ENCODE measurements at regions not wholly inside any gene's neighbourhood (a gene's known extent, or its start where the extent isn't known, plus 50 kb on each side); places are given as distances from the start of the nearest gene placed in this dataset.

DNA sequence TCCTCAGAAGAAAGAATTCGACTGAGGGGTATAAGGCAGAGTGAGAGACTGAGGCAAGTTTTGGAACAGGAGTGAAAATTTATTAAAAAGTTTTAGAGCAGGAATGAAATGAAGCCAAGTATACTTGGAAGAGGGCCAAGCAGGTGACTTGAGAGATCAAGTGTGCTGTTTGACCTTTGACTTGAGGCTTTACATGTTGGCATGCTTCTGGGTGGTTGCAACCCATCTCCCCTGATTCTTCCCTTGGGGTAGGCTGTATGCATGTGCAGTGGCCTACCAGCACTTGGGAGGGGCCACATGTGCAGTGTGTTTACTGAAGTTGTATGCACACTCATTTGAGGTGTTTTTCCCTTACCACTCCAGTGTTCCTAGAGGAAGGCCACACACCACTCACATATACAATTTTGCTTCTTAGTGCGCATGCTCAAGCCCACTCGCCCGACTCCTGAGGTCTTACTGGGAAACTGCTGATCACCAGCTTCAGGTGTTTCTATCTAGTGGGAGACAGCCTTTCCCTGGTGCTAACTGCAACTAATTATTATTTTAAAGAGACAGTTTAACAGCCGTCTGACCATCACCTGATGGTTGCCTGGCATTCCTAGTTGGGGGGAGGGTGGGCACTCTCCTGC is 61.5 kb upstream of the CADPS start:
- peaks cover 0 to 5% (median 0%) of the 10 kb centered on the region in 4 donors for H3K9me3 ChIP-seq (ENCODE audit: control insufficient read depth in 4 of 4, insufficient read depth in 3 of 4, low read length in 3 of 4)
- DNase-seq (no peak), ATAC-seq (ENCODE audit: insufficient read depth, low FRiP score) (no peak)
- H3K9ac ChIP-seq (ENCODE audit: insufficient read depth in 1 of 2, low read length in 2 of 2): no peak overlapping the region
- no peaks in the 10 kb centered on the region for H3K4me1 ChIP-seq (ENCODE audit: control insufficient read depth in 5 of 5, insufficient read depth in 5 of 5, low read length in 5 of 5)
- H3K27me3 ChIP-seq (ENCODE audit: control insufficient read depth in 3 of 3, insufficient read depth in 3 of 3, low read length in 2 of 3): no peaks in the 10 kb centered on the region
- H3K36me3 ChIP-seq (ENCODE audit: control insufficient read depth in 4 of 4, insufficient read depth in 4 of 4, low read length in 4 of 4): no peaks in the 10 kb centered on the region
- no peak overlapping the region for H3K4me3 ChIP-seq
- 87 to 88% methylated on average over 5 of the region's 5 CpGs for WGBS, 2 donors
- TF ChIP-seq, protein P1, sequence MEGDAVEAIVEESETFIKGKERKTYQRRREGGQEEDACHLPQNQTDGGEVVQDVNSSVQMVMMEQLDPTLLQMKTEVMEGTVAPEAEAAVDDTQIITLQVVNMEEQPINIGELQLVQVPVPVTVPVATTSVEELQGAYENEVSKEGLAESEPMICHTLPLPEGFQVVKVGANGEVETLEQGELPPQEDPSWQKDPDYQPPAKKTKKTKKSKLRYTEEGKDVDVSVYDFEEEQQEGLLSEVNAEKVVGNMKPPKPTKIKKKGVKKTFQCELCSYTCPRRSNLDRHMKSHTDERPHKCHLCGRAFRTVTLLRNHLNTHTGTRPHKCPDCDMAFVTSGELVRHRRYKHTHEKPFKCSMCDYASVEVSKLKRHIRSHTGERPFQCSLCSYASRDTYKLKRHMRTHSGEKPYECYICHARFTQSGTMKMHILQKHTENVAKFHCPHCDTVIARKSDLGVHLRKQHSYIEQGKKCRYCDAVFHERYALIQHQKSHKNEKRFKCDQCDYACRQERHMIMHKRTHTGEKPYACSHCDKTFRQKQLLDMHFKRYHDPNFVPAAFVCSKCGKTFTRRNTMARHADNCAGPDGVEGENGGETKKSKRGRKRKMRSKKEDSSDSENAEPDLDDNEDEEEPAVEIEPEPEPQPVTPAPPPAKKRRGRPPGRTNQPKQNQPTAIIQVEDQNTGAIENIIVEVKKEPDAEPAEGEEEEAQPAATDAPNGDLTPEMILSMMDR (IDR thresholded peaks at IDR 0.05; ENCODE audit: control extremely low read depth, extremely low read depth): no peak
- H3K27ac ChIP-seq (ENCODE audit: low read depth in 1 of 2, low read length in 1 of 2): no peak overlapping the region

- no peak overlapping the region for H3K4me3 ChIP-seq
- H3K27ac ChIP-seq (ENCODE audit: low read depth in 1 of 2, low read length in 1 of 2): no peak overlapping the region
- TF ChIP-seq, protein P1 (IDR thresholded peaks at IDR 0.05; ENCODE audit: control extremely low read depth, extremely low read depth): no peak
- peaks cover 0 to 5% (median 0%) of the 10 kb centered on the region in 4 donors for H3K9me3 ChIP-seq (ENCODE audit: control insufficient read depth in 4 of 4, insufficient read depth in 3 of 4, low read length in 3 of 4)
- no peaks in the 10 kb centered on the region for H3K36me3 ChIP-seq (ENCODE audit: control insufficient read depth in 4 of 4, insufficient read depth in 4 of 4, low read length in 4 of 4)
- ATAC-seq (ENCODE audit: insufficient read depth, low FRiP score) (no peak), DNase-seq (no peak)
- 90 to 96% methylated on average over 2 of the region's 2 CpGs for WGBS, 2 donors
- H3K9ac ChIP-seq (ENCODE audit: insufficient read depth in 1 of 2, low read length in 2 of 2): no peak overlapping the region
- no peaks in the 10 kb centered on the region for H3K27me3 ChIP-seq (ENCODE audit: control insufficient read depth in 3 of 3, insufficient read depth in 3 of 3, low read length in 2 of 3)
- H3K4me1 ChIP-seq (ENCODE audit: control insufficient read depth in 5 of 5, insufficient read depth in 5 of 5, low read length in 5 of 5): no peaks in the 10 kb centered on the region
These were observed 63.4 kb upstream of the CADPS start for GRCh38 chr3:62938583-62938982.

GRCh38 chr3:62939707-62940106 is 64.5 kb upstream of the CADPS start:
- no peaks in the 10 kb centered on the region for H3K27me3 ChIP-seq (ENCODE audit: control insufficient read depth in 3 of 3, insufficient read depth in 3 of 3, low read length in 2 of 3)
- H3K9ac ChIP-seq (ENCODE audit: insufficient read depth in 1 of 2, low read length in 2 of 2): no peak overlapping the region
- ATAC-seq (ENCODE audit: insufficient read depth, low FRiP score) (no peak), DNase-seq (no peak)
- no peak overlapping the region for H3K4me3 ChIP-seq
- no peaks in the 10 kb centered on the region for H3K36me3 ChIP-seq (ENCODE audit: control insufficient read depth in 4 of 4, insufficient read depth in 4 of 4, low read length in 4 of 4)
- H3K4me1 ChIP-seq (ENCODE audit: control insufficient read depth in 5 of 5, insufficient read depth in 5 of 5, low read length in 5 of 5): no peaks in the 10 kb centered on the region
- TF ChIP-seq, protein P1 (IDR thresholded peaks at IDR 0.05; ENCODE audit: control extremely low read depth, extremely low read depth): no peak
- no peak overlapping the region for H3K27ac ChIP-seq (ENCODE audit: low read depth in 1 of 2, low read length in 1 of 2)
- 69 to 83% methylated on average over 8 of the region's 8 CpGs for WGBS, 2 donors
- peaks cover 0 to 5% (median 0%) of the 10 kb centered on the region in 4 donors for H3K9me3 ChIP-seq (ENCODE audit: control insufficient read depth in 4 of 4, insufficient read depth in 3 of 4, low read length in 3 of 4)
